Activated B cell treated with CpG ODN at 0.5 μM for 24 hours (primary cell): ENCODE measurements at regions not wholly inside any gene's neighbourhood (a gene's known extent, or its start where the extent isn't known, plus 50 kb on each side); places are given as distances from the start of the nearest gene placed in this dataset.

Source experiments
- ATAC-seq: fragments of 200-7000 bp; cut with Tn5 transposase; one replicate; pipeline ENCODE4 v1.10.0; 2021; ENCODE audit warnings: low read depth, mild to moderate bottlenecking, moderate library complexity
- CTCF ChIA-PET: fragments of 350-600 bp; sonication (Branson Sonifier 250); formaldehyde crosslinking; loops from one replicate; lab custom pipeline; 2021; ENCODE audit warnings: antibody characterized with exemption; lab: Charles Lee
- POLR2A ChIA-PET: fragments of 350-600 bp; sonication (Branson Sonifier 250); formaldehyde crosslinking; loops from one replicate; lab custom pipeline; 2021; ENCODE audit warnings: antibody characterized with exemption; lab: Charles Lee
- DNase-seq: peaks from one replicate; pipeline ENCODE4 v3.0.0; 2022
- H3K27ac Mint-ChIP-seq: one replicate; pipeline ENCODE4 v1.8.0; 2020; ENCODE audit warnings: mixed read lengths
- H3K27me3 Mint-ChIP-seq: one replicate; pipeline ENCODE4 v1.8.0; 2021; ENCODE audit warnings: mixed read lengths
- H3K36me3 Mint-ChIP-seq: one replicate; pipeline ENCODE4 v1.8.0; 2021; ENCODE audit warnings: low read depth, mixed read lengths
- H3K4me1 Mint-ChIP-seq: one replicate; pipeline ENCODE4 v1.8.0; 2021; ENCODE audit warnings: mixed read lengths
- H3K4me3 Mint-ChIP-seq: one replicate; pipeline ENCODE4 v1.8.0; 2020; ENCODE audit warnings: mild to moderate bottlenecking, mixed read lengths
- H3K9me3 Mint-ChIP-seq: one replicate; pipeline ENCODE4 v1.8.0; 2020; ENCODE audit warnings: mixed read lengths
- intact Hi-C: fragments of 100-400 bp; cut with micrococcal nuclease; formaldehyde crosslinking; loops from one replicate; pipeline ENCODE4 v1.15.1; 2024
- TF ChIP-seq, protein P1 (sequence below): fragments of 200-600 bp; IDR thresholded peaks from one replicate; pipeline ENCODE4 v1.8.0; 2022; ENCODE audit warnings: antibody characterized with exemption, mild to moderate bottlenecking

DNA sequence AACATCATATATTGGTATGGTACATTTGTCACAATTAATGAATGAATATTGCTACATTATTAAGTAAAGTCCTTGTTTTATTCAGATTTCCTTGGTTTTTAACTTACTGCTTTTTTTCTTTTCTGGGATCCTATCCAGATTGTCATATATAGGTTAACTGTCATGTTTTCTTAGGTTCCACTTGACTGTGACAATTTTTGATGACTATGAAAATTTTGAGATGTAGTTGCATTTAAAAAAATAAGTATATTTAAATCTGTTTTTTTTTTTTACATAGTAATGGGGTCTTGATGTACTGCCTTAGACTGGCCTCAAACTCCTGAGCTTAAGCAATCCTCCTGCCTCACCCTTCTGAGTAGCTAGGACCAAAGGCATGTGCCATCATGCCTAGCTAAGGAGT is 76.8 kb downstream of the ATP6V1G3 start:
- intact Hi-C loops = loop anchor here (2.0 kb wide), 2 partner anchors 537 to 849 kb away; no protein-coding TSS in a partner anchor
- ChIA-PET POLR2A (interaction anchor here (0.7 kb wide), 1 partner anchor 168 kb away, joined by 4 read pairs; no protein-coding TSS in a partner anchor), CTCF (interaction anchor here (0.6 to 2.4 kb wide), 6 partner anchors 540 to 942 kb away, joined by 3 to 8 read pairs (median 4); no protein-coding TSS in a partner anchor)
- Mint-ChIP-seq H3K4me3 (no peak overlapping the region), H3K27ac (no peak overlapping the region), H3K36me3 (no peaks in the 10 kb centered on the region), H3K4me1 (no peaks in the 10 kb centered on the region), H3K27me3 (no peaks in the 10 kb centered on the region), H3K9me3 (no peaks in the 10 kb centered on the region)
- TF ChIP-seq, protein P1, sequence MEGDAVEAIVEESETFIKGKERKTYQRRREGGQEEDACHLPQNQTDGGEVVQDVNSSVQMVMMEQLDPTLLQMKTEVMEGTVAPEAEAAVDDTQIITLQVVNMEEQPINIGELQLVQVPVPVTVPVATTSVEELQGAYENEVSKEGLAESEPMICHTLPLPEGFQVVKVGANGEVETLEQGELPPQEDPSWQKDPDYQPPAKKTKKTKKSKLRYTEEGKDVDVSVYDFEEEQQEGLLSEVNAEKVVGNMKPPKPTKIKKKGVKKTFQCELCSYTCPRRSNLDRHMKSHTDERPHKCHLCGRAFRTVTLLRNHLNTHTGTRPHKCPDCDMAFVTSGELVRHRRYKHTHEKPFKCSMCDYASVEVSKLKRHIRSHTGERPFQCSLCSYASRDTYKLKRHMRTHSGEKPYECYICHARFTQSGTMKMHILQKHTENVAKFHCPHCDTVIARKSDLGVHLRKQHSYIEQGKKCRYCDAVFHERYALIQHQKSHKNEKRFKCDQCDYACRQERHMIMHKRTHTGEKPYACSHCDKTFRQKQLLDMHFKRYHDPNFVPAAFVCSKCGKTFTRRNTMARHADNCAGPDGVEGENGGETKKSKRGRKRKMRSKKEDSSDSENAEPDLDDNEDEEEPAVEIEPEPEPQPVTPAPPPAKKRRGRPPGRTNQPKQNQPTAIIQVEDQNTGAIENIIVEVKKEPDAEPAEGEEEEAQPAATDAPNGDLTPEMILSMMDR = no peak
- DNase-seq (no peak), ATAC-seq (no peak)

DNA sequence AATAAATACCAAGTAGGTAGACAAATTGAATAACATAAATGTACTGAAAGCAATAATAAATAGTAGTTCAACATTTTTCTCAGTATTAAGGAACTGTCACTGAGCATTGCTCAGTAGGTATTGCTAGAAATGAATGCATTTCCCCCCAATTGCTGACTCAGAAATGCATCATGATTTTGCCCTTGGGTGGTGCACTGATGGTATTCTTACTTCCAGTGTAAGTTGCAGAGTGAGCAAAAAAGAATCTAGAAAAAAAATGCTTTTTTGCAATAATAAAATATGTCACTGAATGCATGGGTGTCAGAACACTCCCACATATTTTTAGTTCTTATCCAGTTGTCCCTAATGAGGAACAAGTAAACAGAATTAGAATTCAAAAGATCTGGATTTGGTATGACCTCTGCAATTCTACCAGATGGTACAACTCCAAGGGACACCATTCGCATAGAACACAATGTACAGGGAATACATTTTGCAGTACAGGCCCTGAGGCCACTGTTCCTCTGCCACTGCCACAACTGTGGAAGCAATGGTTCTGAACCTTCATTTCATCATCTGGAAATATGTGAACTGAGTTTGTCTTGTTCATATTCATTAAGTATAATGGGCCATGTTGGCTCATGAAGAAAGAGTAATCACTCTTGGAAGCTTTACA is 78.0 kb downstream of the ATP6V1G3 start:
- Mint-ChIP-seq H3K4me3 (no peak overlapping the region), H3K27ac (no peak overlapping the region), H3K27me3 (no peaks in the 10 kb centered on the region), H3K9me3 (no peaks in the 10 kb centered on the region), H3K36me3 (no peaks in the 10 kb centered on the region), H3K4me1 (no peaks in the 10 kb centered on the region)
- DNase-seq (no peak), ATAC-seq (no peak)
- intact Hi-C loops = no loop called here
- POLR2A ChIA-PET = no interaction called here
- TF ChIP-seq, protein P1 = no peak
- CTCF ChIA-PET = interaction anchor here (0.9 kb wide), 1 partner anchor 224 kb away, joined by 3 read pairs; no protein-coding TSS in a partner anchor

DNA sequence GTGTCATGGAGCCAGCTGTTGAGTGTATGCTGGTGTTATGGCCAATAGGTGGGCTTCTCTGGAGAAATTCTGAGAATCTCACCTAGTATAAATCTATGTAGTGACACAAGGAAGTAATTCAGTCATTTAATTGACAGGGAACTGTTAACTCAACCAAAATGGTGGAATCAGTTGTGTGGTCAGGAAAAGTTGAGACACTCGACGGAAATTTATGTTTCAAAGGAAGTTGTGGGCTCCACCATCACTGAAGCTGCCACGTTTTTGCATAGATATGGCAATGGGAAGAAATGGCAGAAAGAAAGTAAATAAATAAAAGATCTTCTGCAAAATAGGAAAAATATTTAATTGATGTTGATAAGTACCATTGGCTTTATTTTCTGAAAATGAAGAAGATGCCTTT is 84.5 kb downstream of the ATP6V1G3 start:
- Mint-ChIP-seq H3K9me3 (no peaks in the 10 kb centered on the region), H3K27me3 (no peaks in the 10 kb centered on the region), H3K4me3 (no peak overlapping the region), H3K36me3 (no peaks in the 10 kb centered on the region), H3K27ac (no peak overlapping the region), H3K4me1 (no peaks in the 10 kb centered on the region)
- CTCF ChIA-PET = no interaction called here
- POLR2A ChIA-PET = no interaction called here
- TF ChIP-seq, protein P1 = no peak
- intact Hi-C loops = no loop called here
- ATAC-seq = no peak
- no peak for DNase-seq

DNA sequence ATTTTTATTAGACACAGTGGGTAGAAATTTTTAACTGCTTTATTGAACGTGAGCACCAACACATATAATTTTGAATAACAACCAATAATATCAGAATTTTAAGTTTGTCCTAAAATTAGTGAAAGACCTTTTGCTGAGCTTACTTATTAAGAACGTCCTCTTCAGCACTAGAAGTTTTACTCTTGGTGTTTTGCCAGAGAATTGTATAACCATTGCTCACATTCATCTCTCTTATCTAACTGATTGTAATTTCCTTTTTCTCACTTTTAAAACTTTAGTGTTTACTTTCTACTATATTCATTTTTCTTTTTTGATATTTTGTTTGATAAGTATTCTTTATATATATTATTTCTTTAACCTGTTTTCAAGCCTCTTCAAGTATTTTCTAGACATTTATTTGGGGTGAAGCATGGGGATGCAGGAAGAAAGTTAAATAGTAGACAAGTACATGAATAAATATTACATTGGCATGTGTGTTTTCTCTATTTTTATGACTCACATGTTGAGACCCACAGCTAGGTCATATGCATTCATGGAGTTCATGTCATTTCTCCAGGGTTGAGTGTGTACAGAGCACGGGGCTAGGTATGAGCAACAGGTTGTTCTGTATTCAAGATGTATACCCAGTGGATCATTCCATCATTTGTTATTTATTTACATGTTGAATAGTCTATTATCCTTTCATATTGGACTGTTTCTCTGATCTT is 90.6 kb downstream of the ATP6V1G3 start:
- POLR2A ChIA-PET = no interaction called here
- no peaks in the 10 kb centered on the region for H3K4me1 Mint-ChIP-seq

DNA sequence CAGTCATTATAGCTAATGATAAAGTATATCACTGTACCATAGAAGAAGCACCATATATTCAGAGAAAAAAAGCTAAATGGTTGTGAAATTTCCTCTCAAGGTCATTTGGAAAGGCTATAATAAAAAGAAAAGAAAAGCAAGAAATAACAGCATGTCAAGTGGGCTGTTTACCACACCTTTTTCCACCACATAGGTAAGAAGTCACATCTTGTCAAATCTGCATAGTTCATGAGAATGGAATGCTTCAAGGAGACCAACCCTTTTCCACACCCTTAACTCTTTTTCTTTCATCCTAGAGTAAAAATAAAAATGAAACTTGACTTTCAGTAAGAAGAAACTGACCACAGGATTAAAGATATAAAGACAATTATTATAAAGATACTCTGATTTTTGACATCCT is 91.2 kb downstream of the ATP6V1G3 start:
- H3K36me3 Mint-ChIP-seq = no peaks in the 10 kb centered on the region
- H3K4me1 Mint-ChIP-seq = no peaks in the 10 kb centered on the region
- ChIA-PET POLR2A (no interaction called here), CTCF (no interaction called here)
- DNase-seq (no peak), ATAC-seq (no peak)
- H3K4me3 Mint-ChIP-seq = no peak overlapping the region
- no peaks in the 10 kb centered on the region for H3K27me3 Mint-ChIP-seq
- no peak overlapping the region for H3K27ac Mint-ChIP-seq
- intact Hi-C loops = no loop called here
- H3K9me3 Mint-ChIP-seq = no peaks in the 10 kb centered on the region
- TF ChIP-seq, protein P1 = no peak

More for the DNA sequence above, 90.6 kb downstream of the ATP6V1G3 start:
- CTCF ChIA-PET = no interaction called here
- TF ChIP-seq, protein P1 = no peak
- intact Hi-C loops = no loop called here
- no peak for ATAC-seq
- H3K4me3 Mint-ChIP-seq = no peak overlapping the region
- no peak for DNase-seq
- no peaks in the 10 kb centered on the region for H3K9me3 Mint-ChIP-seq
- no peak overlapping the region for H3K27ac Mint-ChIP-seq
- no peaks in the 10 kb centered on the region for H3K36me3 Mint-ChIP-seq
- no peaks in the 10 kb centered on the region for H3K27me3 Mint-ChIP-seq
